ENCODE measurements at regions not wholly inside any gene's neighbourhood (a gene's known extent, or its start where the extent isn't known, plus 50 kb on each side); places are given as distances from the start of the nearest gene placed in this dataset.

DNA sequence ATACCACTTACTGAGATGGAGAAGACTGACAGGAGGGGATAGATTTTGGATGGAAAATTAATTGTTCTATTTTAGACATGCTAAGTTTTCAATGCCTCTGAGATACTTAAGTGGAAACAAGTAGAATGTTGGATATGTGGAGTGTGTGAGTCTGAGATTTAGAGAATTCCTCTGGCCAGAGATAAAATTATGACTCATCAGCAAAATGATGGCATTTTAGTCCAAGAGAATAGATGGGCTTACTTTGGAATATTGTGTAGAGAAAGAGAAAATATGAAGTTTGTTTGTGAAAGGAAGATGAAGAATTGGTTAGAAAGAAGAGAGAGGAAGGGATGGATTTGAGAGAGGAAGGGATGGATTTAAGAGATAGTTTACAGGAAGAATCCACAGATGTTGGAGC is 108.6 kb upstream of the PPP1R2C start:
- TF ChIP-seq EZH2 (IDR thresholded peaks at IDR 0.05) (no peak), POLR2AphosphoS5 (IDR thresholded peaks at IDR 0.05; ENCODE audit: borderline replicate concordance, low read depth, low read length) (no peak)

Measured in SK-N-MC (cell line).